Loucy (cell line): ENCODE measurements at regions not wholly inside any gene's neighbourhood (a gene's known extent, or its start where the extent isn't known, plus 50 kb on each side); places are given as distances from the start of the nearest gene placed in this dataset.

ENCODE experiments used
- H2AFZ ChIP-seq: fragments of 200-600 bp; sonication (generic); 2 replicates; pipeline ENCODE4 v1.6.0; 2016; ENCODE audit warnings: antibody characterized with exemption, mild to moderate bottlenecking, low read length, moderate library complexity
- H3F3A ChIP-seq: fragments of 200-600 bp; 2 replicates; pipeline ENCODE4 v1.6.0; 2016; ENCODE audit warnings: antibody characterized with exemption, low read depth, mild to moderate bottlenecking
- H3K27me3 ChIP-seq: fragments of 200-600 bp; sonication (generic); 2 replicates; pipeline ENCODE4 v1.6.1; 2014; ENCODE audit warnings: low read length, mild to moderate bottlenecking; ENCODE audit not compliant: insufficient read depth, poor library complexity, severe bottlenecking
- H3K36me3 ChIP-seq: fragments of 200-600 bp; sonication (generic); 2 replicates; pipeline ENCODE4 v1.6.1; 2016; ENCODE audit warnings: low read length; ENCODE audit not compliant: insufficient read depth
- H3K4me1 ChIP-seq: fragments of 200-600 bp; sonication (generic); 2 replicates; pipeline ENCODE4 v1.5.1; 2014; ENCODE audit warnings: low read length, mild to moderate bottlenecking; ENCODE audit not compliant: insufficient read depth, poor library complexity, severe bottlenecking
- H3K4me2 ChIP-seq: fragments of 200-600 bp; sonication (generic); 2 replicates; pipeline ENCODE4 v1.6.0; 2014; ENCODE audit warnings: antibody characterized with exemption, low read length, low read depth, mild to moderate bottlenecking; ENCODE audit not compliant: poor library complexity, severe bottlenecking
- H3K4me3 ChIP-seq: fragments of 200-600 bp; sonication (generic); 2 replicates; pipeline ENCODE4 v1.5.1; 2014; ENCODE audit warnings: low read length, mild to moderate bottlenecking, mixed read lengths; ENCODE audit not compliant: poor library complexity, severe bottlenecking
- H3K79me2 ChIP-seq: fragments of 200-600 bp; sonication (generic); 2 replicates; pipeline ENCODE4 v1.6.1; 2014; ENCODE audit warnings: low read length; ENCODE audit not compliant: insufficient read depth
- H3K9ac ChIP-seq: fragments of 200-600 bp; sonication (generic); 2 replicates; pipeline ENCODE4 v1.6.0; 2014; ENCODE audit warnings: mild to moderate bottlenecking, low read depth, low read length, moderate library complexity; ENCODE audit not compliant: poor library complexity, severe bottlenecking
- H3K9me2 ChIP-seq: fragments of 200-600 bp; sonication (generic); replicated peaks from 2 replicates; pipeline ENCODE4 v1.6.1; 2016; ENCODE audit warnings: low read depth, low read length, mixed read lengths
- H3K9me3 ChIP-seq: fragments of 200-600 bp; sonication (generic); 2 replicates; pipeline ENCODE4 v1.6.1; 2014; ENCODE audit warnings: mild to moderate bottlenecking, antibody characterized with exemption, low read length, low read depth; ENCODE audit not compliant: insufficient read depth
- H4K20me1 ChIP-seq: fragments of 200-600 bp; sonication (generic); 2 replicates; pipeline ENCODE4 v1.6.0; 2014; ENCODE audit warnings: antibody characterized with exemption, low read length, mild to moderate bottlenecking; ENCODE audit not compliant: insufficient read depth, poor library complexity, severe bottlenecking
- CTCF ChIP-seq: fragments of 200-600 bp; sonication (generic); conservative IDR thresholded peaks from 2 replicates; pipeline ENCODE4 v1.5.1; 2014; ENCODE audit warnings: mild to moderate bottlenecking, antibody characterized with exemption, low read length
- EZH2phosphoT487 ChIP-seq: fragments of 200-600 bp; IDR thresholded peaks from 2 replicates; pipeline ENCODE4 v1.6.1; 2018; ENCODE audit warnings: antibody characterized with exemption, mild to moderate bottlenecking, moderate library complexity, borderline replicate concordance

- TF ChIP-seq EZH2phosphoT487 = no peak
- TF ChIP-seq CTCF = no peak
These were observed 316.7 kb upstream of the TBX18 start for GRCh38 chr6:85081102-85081501.

DNA sequence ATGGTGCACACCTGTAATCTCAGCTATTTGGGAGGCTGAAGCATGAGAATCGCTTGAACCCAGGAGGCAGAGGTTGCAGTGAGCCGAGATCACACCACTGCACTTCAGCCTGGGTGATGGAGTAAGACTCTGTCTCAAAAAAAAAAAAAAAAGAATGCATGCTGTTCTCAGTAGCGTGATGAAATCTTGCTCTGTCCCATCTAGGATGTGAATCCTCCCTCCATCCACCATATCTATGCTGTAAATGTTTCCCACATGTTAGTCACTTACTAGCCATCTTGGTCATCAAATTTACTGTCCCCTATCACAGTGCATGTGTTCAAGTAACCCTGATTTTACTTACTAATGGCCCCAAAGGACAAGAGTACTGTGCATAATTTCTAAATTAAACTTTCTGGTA is 315.4 kb upstream of the TBX18 start:
- no peak overlapping the region for H3K9ac ChIP-seq
- no peaks in the 10 kb centered on the region for H3K27me3 ChIP-seq
- H3K4me1 ChIP-seq = no peaks in the 10 kb centered on the region
- H4K20me1 ChIP-seq = no peaks in the 10 kb centered on the region
- TF ChIP-seq CTCF = no peak
- no peak for TF ChIP-seq EZH2phosphoT487
- H3K36me3 ChIP-seq = no peaks in the 10 kb centered on the region
- no peaks in the 10 kb centered on the region for H3K9me3 ChIP-seq
- no peak overlapping the region for H3K4me3 ChIP-seq
- H3F3A ChIP-seq = no peaks in the 10 kb centered on the region
- H2AFZ ChIP-seq = no peak overlapping the region
- no peaks in the 10 kb centered on the region for H3K79me2 ChIP-seq
- no peak overlapping the region for H3K4me2 ChIP-seq
- no peaks in the 10 kb centered on the region for H3K9me2 ChIP-seq

More at GRCh38 chr6:85081102-85081501, 316.7 kb upstream of the TBX18 start:
- H2AFZ ChIP-seq = no peak overlapping the region
- no peaks in the 10 kb centered on the region for H4K20me1 ChIP-seq
- no peak overlapping the region for H3K4me2 ChIP-seq
- H3K4me1 ChIP-seq = no peaks in the 10 kb centered on the region
- H3K36me3 ChIP-seq = no peaks in the 10 kb centered on the region
- H3K79me2 ChIP-seq = no peaks in the 10 kb centered on the region
- no peaks in the 10 kb centered on the region for H3F3A ChIP-seq
- H3K9me3 ChIP-seq = no peaks in the 10 kb centered on the region
- H3K4me3 ChIP-seq = no peak overlapping the region
- H3K27me3 ChIP-seq = no peaks in the 10 kb centered on the region
- no peaks in the 10 kb centered on the region for H3K9me2 ChIP-seq
- no peak overlapping the region for H3K9ac ChIP-seq

GRCh38 chr6:85078058-85078457 is 313.7 kb upstream of the TBX18 start:
- Histone ChIP-seq H3K9me3 (no peaks in the 10 kb centered on the region), H3K4me1 (no peaks in the 10 kb centered on the region), H3F3A (no peaks in the 10 kb centered on the region), H3K9ac (no peak overlapping the region), H3K4me3 (no peak overlapping the region), H3K36me3 (no peaks in the 10 kb centered on the region), H3K79me2 (no peaks in the 10 kb centered on the region), H3K9me2 (no peaks in the 10 kb centered on the region), H3K4me2 (no peak overlapping the region), H3K27me3 (no peaks in the 10 kb centered on the region), H2AFZ (no peak overlapping the region), H4K20me1 (no peaks in the 10 kb centered on the region)
- TF ChIP-seq EZH2phosphoT487 (no peak), CTCF (no peak)
